BLaER1 (cell line): ENCODE measurements at regions not wholly inside any gene's neighbourhood (a gene's known extent, or its start where the extent isn't known, plus 50 kb on each side); places are given as distances from the start of the nearest gene placed in this dataset.

Experiments
- H3K27ac ChIP-seq: shearing (Covaris generic); formaldehyde crosslinking; 2 replicates; pipeline ENCODE4 v1.8.1; 2022
- H3K27me3 ChIP-seq: shearing (Covaris generic); formaldehyde crosslinking; 2 replicates; pipeline ENCODE4 v1.8.1; 2022
- H3K36me3 ChIP-seq: shearing (Covaris generic); formaldehyde crosslinking; 2 replicates; pipeline ENCODE4 v1.8.1; 2022
- H3K4me1 ChIP-seq: shearing (Covaris generic); formaldehyde crosslinking; 2 replicates; pipeline ENCODE4 v1.8.1; 2022
- H3K4me2 ChIP-seq: shearing (Covaris generic); formaldehyde crosslinking; 2 replicates; pipeline ENCODE4 v1.8.1; 2022
- H3K4me3 ChIP-seq: shearing (Covaris generic); formaldehyde crosslinking; 2 replicates; pipeline ENCODE4 v1.8.1; 2022
- H3K9ac ChIP-seq: shearing (Covaris generic); formaldehyde crosslinking; 2 replicates; pipeline ENCODE4 v1.8.1; 2022
- H3K9me3 ChIP-seq: shearing (Covaris generic); formaldehyde crosslinking; 2 replicates; pipeline ENCODE4 v1.8.1; 2022
- H4K20me1 ChIP-seq: shearing (Covaris generic); formaldehyde crosslinking; 2 replicates; pipeline ENCODE4 v1.8.1; 2022
- Cebpa-rat ChIP-seq: shearing (Covaris generic); IDR thresholded peaks from 2 replicates; pipeline ENCODE4 v1.8.1; 2022

DNA sequence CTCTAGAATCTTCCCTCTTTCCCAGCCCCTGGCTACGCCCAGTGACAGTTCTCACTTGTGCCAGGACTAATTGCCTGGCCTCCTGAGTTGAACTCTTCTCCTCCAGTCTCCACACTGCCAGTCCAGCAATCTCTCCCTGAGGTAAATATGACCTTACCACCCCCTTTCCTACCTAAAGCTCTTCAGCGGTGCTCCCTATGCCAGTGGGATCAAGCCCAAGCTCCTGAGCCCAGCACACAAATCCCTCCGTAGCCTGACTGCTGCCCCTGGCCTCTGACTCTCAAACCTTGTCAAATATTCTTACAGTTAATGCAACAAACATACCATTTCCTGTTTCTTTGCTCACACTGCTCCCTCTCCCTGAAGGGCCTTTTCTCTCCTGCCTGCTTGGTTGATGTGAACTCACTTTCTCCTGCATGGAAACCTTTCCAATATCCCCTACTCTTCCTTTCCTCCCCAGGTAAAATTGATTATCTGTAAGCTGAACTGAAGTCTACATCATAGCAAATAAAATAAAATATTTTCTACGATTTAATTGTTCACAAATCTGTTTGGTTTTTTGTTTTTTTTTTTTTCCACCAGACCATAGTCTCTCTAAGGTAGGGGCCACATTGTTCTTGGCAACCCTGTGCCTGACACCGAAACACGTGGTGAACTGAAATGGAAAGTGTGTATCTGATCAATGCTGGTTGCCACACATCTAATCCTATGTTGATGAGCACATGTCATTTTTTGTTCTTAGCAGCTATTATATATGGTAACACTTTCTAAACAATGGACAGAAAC, 147.5 kb downstream of the SLC38A6 start:
- no peak overlapping the region for H3K9ac ChIP-seq
- no peak overlapping the region for H3K4me3 ChIP-seq
- no peak overlapping the region for H3K4me2 ChIP-seq
- H3K27me3 ChIP-seq: no peaks in the 10 kb centered on the region
- H4K20me1 ChIP-seq: no peaks in the 10 kb centered on the region
- no peak overlapping the region for H3K27ac ChIP-seq
- no peaks in the 10 kb centered on the region for H3K9me3 ChIP-seq
- peaks cover 7% of the 10 kb centered on the region for H3K4me1 ChIP-seq
- no peaks in the 10 kb centered on the region for H3K36me3 ChIP-seq
- no peak for TF ChIP-seq Cebpa-rat

DNA sequence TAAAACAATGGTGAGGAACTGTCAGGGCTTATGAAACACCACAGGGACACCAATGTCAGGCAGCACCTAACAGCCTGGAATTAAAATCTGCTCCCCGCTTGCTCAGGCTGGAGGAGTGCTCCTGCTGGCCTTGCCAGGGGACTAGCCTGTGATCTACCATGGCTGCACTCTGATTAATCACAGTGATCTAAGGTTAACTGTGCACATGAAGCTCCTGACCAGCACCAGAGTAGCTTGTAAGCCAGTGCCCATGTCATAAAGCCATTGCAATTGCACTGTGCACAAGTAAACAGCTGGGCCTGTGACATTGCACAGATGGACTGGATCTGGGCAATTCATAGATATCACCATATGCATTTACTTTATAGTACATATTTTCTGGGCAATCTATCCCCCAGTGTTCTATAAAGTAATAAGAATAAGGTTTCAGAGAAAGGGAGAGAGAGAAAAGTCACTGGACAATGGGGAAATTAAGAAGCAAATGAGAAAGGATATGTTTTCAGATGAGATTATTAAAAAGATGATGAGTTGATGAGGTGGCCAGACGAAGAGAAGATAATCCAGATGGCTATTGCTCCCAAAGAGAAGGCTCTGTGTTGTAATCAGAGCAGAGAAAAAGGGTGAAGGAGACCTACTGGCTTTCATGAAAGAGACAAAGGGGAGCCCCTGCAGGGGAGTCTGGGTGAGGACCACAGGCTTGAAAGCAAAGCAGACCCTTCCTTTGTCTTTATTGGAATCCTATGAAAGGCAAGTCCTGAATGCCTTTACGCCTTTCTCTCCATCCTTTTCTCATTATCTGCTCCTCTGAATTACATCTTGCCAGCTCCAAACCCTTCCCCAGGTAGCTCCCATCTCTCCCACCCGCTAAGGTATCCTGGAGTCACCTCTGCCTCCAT, 145.8 kb downstream of the SLC38A6 start:
- peaks cover 7% of the 10 kb centered on the region for H3K4me1 ChIP-seq
- TF ChIP-seq Cebpa-rat: no peak
- no peak overlapping the region for H3K4me3 ChIP-seq
- H3K27me3 ChIP-seq: no peaks in the 10 kb centered on the region
- no peaks in the 10 kb centered on the region for H3K9me3 ChIP-seq
- no peaks in the 10 kb centered on the region for H4K20me1 ChIP-seq
- peak overlapping the region; percentile 40; the same call in 1 of the 2 replicates for H3K4me2 ChIP-seq
- H3K36me3 ChIP-seq: no peaks in the 10 kb centered on the region
- no peak overlapping the region for H3K27ac ChIP-seq
- H3K9ac ChIP-seq: no peak overlapping the region

DNA sequence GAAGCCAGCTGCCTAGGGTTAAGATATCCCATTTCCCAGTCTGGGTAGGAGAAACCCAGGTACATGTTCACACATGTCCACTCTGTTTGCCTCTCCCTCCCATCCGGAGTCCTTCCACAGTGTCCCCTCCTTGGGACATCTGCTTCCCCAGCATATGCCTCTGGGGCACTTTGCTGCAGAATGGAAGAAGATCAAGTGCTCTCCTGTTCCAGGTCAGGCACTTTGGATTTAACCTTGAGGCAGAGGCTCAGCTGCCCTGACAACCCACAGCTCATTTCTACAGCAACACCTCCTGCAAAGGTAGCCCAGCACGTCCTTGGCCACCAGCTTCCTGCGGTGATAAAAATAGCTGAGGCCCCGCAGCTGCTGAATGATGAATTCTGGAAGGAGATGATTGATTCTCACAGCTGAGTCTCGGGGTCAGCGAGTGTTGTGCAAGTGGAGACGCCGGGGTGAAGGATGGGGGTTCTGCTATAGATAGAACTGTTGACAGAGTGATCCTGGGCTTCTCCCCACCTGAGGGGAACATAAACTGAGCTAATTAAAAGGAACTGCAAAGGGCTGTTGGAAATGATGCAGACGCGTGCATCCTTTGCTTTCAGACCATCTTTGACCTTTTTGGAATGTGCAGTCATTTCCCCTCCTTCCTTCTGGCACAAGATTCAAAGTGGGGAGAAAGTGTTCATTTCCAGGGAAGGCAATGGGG, 145.0 kb downstream of the SLC38A6 start:
- no peaks in the 10 kb centered on the region for H3K27me3 ChIP-seq

DNA sequence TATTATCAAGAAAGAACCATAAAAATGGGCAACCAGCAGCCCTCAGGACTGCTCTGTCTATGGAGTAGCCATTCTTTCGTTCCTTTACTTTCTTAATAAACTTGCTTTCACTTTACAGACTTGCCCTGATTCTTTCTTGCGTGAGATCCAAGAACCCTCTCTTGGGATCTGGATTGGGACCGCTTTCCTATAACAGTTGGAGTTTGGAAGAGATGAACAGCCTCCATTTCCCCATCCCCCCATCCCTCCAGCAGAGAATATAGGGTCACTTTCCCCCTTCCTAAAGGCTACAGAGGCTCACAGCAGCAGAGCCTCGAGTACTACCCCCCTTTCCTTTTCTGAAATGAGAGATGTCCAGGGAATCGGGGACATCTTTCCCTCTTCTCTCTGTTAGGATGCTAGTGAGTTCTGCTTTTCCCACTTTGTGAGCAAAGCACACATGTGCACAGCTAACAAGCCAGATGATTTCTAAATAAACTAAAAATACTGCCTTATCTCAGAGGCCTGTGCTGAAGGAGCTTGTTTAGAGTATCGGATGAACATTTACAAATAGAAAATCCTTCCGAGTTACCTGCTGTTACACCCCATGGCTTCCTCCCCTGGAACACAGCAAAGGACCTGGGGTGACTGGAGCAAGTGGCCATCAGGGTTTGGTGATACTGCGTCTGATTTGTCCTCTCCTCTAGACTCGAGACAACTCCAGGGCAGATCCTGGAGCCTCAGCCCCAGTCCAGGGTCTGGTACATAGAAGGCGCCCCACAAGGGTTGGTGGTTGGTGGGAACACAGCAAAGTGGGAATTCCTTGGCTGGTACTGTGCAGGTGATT, 144.2 kb downstream of the SLC38A6 start:
- Histone ChIP-seq H3K36me3 (no peaks in the 10 kb centered on the region), H3K27ac (no peak overlapping the region), H3K9ac (no peak overlapping the region), H3K4me3 (no peak overlapping the region), H3K27me3 (no peaks in the 10 kb centered on the region), H3K4me2 (no peak overlapping the region), H3K4me1 (peaks cover 7% of the 10 kb centered on the region), H4K20me1 (no peaks in the 10 kb centered on the region), H3K9me3 (peaks cover 10% of the 10 kb centered on the region)
- TF ChIP-seq Cebpa-rat: no peak

More for the DNA sequence above, 145.0 kb downstream of the SLC38A6 start:
- H3K9me3 ChIP-seq: peaks cover 5% of the 10 kb centered on the region
- H3K36me3 ChIP-seq: no peaks in the 10 kb centered on the region
- peak overlapping the region; percentile 40 for H3K4me2 ChIP-seq
- H3K4me3 ChIP-seq: no peak overlapping the region
- H3K9ac ChIP-seq: no peak overlapping the region
- TF ChIP-seq Cebpa-rat: no peak
- peaks cover 7% of the 10 kb centered on the region for H3K4me1 ChIP-seq
- H3K27ac ChIP-seq: no peak overlapping the region
- no peaks in the 10 kb centered on the region for H4K20me1 ChIP-seq

DNA sequence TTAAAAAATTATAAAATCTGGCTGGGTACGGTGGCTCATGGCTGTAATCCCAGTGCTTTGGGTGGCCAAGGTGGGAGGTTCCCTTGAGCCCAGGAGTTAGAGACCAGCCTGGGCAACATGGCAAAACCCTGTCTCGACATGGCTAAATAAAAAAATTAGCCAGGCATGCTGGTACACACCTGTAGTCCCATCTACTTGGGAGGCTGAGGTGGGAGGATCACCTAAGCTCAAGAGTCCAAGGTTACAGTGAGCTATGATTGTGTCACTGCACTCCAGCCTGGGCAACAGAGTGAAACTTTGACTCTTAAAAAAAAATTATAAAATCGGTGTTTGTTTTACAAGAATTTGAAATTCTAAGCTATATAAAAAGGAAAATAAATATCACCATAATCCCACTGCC, 141.8 kb downstream of the SLC38A6 start:
- no peak overlapping the region for H3K4me3 ChIP-seq
- no peak for TF ChIP-seq Cebpa-rat
- no peak overlapping the region for H3K27ac ChIP-seq
- H3K36me3 ChIP-seq: no peaks in the 10 kb centered on the region
- H3K27me3 ChIP-seq: no peaks in the 10 kb centered on the region
- no peak overlapping the region for H3K4me2 ChIP-seq
- H4K20me1 ChIP-seq: no peaks in the 10 kb centered on the region
- H3K4me1 ChIP-seq: peaks cover 7% of the 10 kb centered on the region
- H3K9ac ChIP-seq: no peak overlapping the region
- H3K9me3 ChIP-seq: peaks cover 10% of the 10 kb centered on the region

DNA sequence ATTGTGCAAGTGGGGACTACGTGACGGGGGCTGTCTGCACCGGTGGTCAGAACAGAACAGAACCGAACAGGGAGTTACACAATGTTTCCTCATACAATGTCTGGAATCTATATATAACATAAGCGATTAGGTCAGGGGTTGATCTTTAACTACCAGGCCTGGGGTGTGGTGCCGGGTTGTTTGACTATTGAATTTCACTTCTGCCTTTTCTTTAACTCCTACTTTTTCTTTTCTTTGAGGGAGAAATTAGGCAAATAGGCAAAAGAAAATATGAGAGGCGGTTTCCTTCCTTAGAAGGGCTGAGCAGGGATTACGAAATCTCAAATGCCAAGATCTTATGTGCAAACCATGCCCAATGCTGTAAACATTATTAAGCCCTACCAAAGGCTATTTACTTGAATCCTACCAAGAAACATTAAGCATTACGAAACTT, 140.3 kb downstream of the SLC38A6 start:
- Histone ChIP-seq H3K27ac (no peak overlapping the region), H4K20me1 (no peaks in the 10 kb centered on the region), H3K4me3 (no peak overlapping the region), H3K9me3 (peaks cover 14% of the 10 kb centered on the region), H3K4me2 (no peak overlapping the region), H3K4me1 (peaks cover 7% of the 10 kb centered on the region), H3K36me3 (no peaks in the 10 kb centered on the region), H3K27me3 (no peaks in the 10 kb centered on the region), H3K9ac (no peak overlapping the region)
- no peak for TF ChIP-seq Cebpa-rat

DNA sequence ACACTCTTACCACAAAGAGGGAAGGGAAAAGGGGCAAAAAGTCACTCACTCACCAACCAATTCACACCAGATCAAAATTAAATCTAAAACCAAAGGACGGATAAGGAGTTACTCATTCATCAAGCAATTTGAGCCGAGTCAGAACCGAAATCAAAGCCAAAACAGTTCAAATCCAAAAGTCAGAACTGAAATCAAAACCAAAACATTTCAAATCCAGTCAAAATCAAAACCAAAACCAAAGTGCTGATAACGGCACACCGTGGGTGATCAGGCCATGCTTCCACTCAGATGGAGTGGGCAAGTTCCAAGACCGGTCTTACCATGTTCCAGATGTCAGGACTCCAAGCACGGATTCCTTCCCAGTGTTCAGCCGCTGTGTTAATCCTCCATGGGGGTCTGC, 139.5 kb downstream of the SLC38A6 start:
- no peaks in the 10 kb centered on the region for H4K20me1 ChIP-seq
- H3K36me3 ChIP-seq: no peaks in the 10 kb centered on the region
- no peak for TF ChIP-seq Cebpa-rat
- no peak overlapping the region for H3K9ac ChIP-seq
- H3K27me3 ChIP-seq: no peaks in the 10 kb centered on the region
- no peak overlapping the region for H3K4me2 ChIP-seq
- no peaks in the 10 kb centered on the region; the same call in 1 of the 2 replicates for H3K4me1 ChIP-seq
- H3K27ac ChIP-seq: no peak overlapping the region
- no peak overlapping the region for H3K4me3 ChIP-seq
- peaks cover 22% of the 10 kb centered on the region for H3K9me3 ChIP-seq

DNA sequence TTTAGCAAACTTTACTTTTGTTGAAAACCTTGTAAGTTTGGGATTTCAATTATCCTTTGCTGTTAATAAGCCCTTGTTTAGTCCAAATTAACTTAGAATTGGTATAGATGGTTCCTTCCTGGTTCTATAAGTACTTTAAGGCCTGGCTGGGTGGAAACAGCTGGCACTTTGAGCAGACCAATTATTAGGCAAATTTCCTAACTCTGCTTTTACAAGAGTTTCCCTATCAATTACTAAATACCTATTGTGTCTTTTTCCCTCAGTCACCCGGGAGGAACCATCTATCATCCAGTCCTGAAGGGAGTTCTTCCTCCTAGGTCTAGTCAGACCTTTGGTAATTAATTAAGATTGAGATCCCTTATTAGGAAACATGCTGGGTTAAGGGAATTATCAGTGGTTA, 138.0 kb downstream of the SLC38A6 start:
- no peak for TF ChIP-seq Cebpa-rat
- Histone ChIP-seq H3K4me1 (peaks cover 2% of the 10 kb centered on the region; the same call in 1 of the 2 replicates), H3K27ac (no peak overlapping the region), H3K36me3 (no peaks in the 10 kb centered on the region), H3K4me2 (no peak overlapping the region), H3K9ac (no peak overlapping the region), H4K20me1 (no peaks in the 10 kb centered on the region), H3K27me3 (no peaks in the 10 kb centered on the region), H3K4me3 (no peak overlapping the region), H3K9me3 (peaks cover 38% of the 10 kb centered on the region)

DNA sequence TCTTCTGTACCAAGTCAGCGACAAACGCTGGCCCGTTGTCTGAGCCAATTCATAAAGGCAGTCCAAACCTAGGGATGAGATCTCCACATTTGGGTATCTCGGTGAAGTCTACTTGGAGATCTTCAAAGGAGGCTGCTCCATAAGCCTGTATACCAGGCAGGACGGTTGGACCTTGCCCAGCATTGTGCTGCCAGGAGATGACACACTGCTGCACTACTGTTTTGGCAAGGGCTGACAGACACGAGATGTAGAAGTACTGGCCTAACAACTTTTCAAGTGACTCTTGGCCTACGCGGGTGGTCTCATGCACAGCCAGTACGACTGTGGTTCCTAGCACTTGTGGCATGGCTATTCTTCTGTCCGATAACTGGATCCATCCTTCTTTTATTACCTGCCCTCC, 135.3 kb downstream of the SLC38A6 start:
- Histone ChIP-seq H3K4me1 (peaks cover 8% of the 10 kb centered on the region; the same call in 1 of the 2 replicates), H3K9ac (no peak overlapping the region), H4K20me1 (no peaks in the 10 kb centered on the region), H3K27ac (no peak overlapping the region), H3K4me3 (no peak overlapping the region), H3K9me3 (peaks cover 41% of the 10 kb centered on the region), H3K27me3 (no peaks in the 10 kb centered on the region), H3K36me3 (no peaks in the 10 kb centered on the region), H3K4me2 (no peak overlapping the region)
- TF ChIP-seq Cebpa-rat: no peak
